NCI-H1417 treated with DMSO at 0.1 percent for 48 hours (cell line): ENCODE measurements at regions not wholly inside any gene's neighbourhood (a gene's known extent, or its start where the extent isn't known, plus 50 kb on each side); places are given as distances from the start of the nearest gene placed in this dataset.
"Not testable (repeated sequence)": the region's sequence is repeated elsewhere in the genome, so short reads cannot be mapped to it uniquely, and the experiment has no call there.

ENCODE experiments used
- DNase-seq: peaks from one replicate; lab custom pipeline; 2025; lab: John Stamatoyannopoulos, UW

DNA sequence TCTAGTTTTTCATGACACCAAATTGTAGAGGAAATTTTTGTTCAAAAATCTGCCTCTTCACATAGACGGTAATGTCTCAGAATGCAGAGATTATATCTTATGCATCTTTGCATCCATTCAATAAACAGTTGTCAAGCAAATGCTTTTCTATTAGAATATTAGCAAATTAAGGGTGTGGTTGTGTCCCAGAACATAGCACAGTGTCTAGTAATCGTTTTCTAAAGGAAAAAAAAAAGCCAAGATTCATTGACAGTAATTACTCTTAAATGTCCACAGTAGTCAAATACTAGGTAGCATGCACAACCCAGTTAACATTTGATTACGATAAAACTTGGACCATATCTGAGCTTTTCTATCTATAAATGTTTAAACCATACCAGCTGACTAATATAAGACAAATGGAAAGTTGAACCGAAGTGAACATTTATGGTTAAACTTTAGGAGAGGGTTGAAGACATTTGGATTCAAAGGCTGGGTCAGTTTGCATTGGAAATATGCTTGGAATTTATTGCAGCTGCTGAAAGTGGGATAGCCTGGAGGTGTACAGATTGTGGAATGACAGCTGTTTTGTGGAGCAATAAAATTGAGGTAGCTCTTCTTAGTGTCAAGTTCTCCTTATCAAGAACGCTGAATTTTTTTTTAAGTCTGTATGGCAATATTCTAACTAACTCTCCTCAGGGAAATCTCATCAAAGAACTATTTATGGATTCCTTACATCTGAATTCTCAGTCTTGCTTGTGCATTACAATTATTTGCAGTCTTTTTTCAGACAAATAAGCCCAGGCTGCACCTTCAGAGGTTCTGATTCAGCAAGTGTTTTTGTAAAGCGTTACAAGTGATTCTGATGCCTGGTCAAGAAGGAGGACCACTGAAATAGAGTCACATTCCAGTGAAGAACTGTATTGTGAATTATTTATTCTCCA lies 66.7 kb upstream of the ATP2B1 start:
- DNase-seq: no peak

- DNase-seq: no peak
These were observed 66.0 kb upstream of the ATP2B1 start for GRCh38 chr12:89774645-89775044.

GRCh38 chr12:89770391-89770790 lies 61.8 kb upstream of the ATP2B1 start:
- DNase-seq: no peak

GRCh38 chr12:89769483-89769818 lies 60.8 kb upstream of the ATP2B1 start:
- DNase-seq: no peak

- DNase-seq: no peak
These were observed 60.2 kb upstream of the ATP2B1 start for GRCh38 chr12:89768586-89769482.

DNA sequence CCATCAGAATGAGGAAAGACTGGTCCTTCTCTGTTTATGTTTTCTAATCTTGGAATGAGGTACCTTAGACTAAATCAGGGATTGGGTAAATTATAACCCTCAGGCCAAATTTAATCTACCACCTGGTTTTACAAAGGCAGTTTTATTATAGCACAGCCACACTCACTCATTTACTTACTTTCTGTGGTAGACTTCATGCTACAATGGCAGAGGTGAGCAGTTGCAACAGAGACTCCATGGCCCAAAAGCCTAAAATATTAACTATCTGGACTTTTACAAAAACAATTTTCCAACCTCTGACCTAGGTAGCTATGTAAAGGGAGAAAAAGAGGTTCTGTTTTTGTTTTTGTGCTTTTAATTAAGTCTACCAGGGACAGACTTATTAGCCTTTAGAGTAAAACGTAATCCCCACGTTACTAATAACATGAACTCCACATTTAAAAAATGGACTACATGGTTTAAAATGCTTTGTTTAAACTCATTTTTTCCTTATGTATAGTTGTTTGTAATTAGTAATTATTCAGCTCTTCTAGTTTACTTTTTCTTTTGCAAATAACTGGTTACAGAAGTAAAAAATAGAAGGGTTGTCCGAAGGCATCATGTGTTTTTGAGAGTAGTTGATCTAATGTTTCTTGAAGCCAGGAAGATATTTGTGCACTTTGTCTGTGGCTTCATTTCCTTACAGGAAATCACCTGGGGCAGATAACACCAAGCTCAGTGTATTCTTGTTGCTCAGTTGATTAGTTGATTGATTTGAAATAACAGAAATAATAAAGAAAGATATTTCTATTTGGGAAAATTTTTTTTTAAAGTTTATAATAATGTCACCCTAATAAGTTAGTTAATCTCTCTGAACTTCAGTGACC lies 57.6 kb upstream of the ATP2B1 start:
- DNase-seq: no peak

- DNase-seq: not testable (repeated sequence)
These were observed 55.5 kb upstream of the ATP2B1 start for GRCh38 chr12:89764164-89764563.

DNA sequence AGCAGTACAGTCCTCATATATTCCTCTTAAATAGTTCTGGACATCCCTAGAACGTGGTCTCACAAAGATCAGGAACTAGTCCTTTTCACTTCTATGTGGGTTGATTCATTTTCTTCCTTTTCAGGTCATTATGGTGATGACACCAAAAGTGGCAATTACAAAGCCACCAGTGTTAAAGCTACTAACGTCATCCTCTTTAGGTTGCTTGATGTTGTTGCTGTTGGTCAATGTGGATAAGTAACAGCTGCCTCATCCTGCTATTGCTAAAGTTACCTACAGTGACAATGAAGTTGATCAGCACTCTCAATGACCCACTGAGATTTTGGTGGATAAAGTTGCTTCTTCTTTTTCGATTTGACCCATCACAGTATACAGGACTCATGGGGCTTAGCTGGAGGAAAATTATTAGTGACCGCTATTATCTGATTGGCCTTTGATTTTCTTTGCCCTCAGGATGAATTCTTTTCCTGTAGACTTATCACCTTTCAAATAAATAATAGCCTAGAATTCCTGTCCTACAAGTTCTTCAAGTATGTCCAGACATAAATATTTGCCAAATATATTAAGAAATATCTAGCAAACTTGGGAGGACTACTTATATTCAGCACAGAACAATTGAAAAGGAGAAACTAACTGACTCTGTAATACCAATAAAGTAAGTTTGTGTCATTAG lies 54.0 kb upstream of the ATP2B1 start:
- no peak for DNase-seq

GRCh38 chr12:89760783-89761182 lies 52.1 kb upstream of the ATP2B1 start:
- DNase-seq: no peak
